ENCODE measurements at regions not wholly inside any gene's neighbourhood (a gene's known extent, or its start where the extent isn't known, plus 50 kb on each side); places are given as distances from the start of the nearest gene placed in this dataset.

GRCh38 chr6:88376197-88376596, 210.1 kb upstream of the CNR1 start:
- no peak for TF ChIP-seq CTCF (IDR thresholded peaks at IDR 0.05; ENCODE audit: low read depth, low read length, missing control alignments)
- H3K4me3 ChIP-seq (ENCODE audit: low read depth, low read length): no peak overlapping the region
- DNase-seq (ENCODE audit: low read depth): no peak

GRCh38 chr6:88374553-88374952, 208.4 kb upstream of the CNR1 start:
- H3K4me3 ChIP-seq (ENCODE audit: low read depth, low read length): no peak overlapping the region
- DNase-seq (ENCODE audit: low read depth): no peak
- no peak for TF ChIP-seq CTCF (IDR thresholded peaks at IDR 0.05; ENCODE audit: low read depth, low read length, missing control alignments)

- no peak for DNase-seq (ENCODE audit: low read depth)
- no peak for TF ChIP-seq CTCF (IDR thresholded peaks at IDR 0.05; ENCODE audit: low read depth, low read length, missing control alignments)
Measured at GRCh38 chr6:88371480-88371879, 205.3 kb upstream of the CNR1 start.

GRCh38 chr6:88370127-88370710, 204.1 kb upstream of the CNR1 start:
- H3K4me3 ChIP-seq (ENCODE audit: low read depth, low read length): no peak overlapping the region
- TF ChIP-seq CTCF (IDR thresholded peaks at IDR 0.05; ENCODE audit: low read depth, low read length, missing control alignments): no peak
- no peak for DNase-seq (ENCODE audit: low read depth)

More at GRCh38 chr6:88371480-88371879, 205.3 kb upstream of the CNR1 start:
- no peak overlapping the region for H3K4me3 ChIP-seq (ENCODE audit: low read depth, low read length)

GRCh38 chr6:88369262-88369661, 203.1 kb upstream of the CNR1 start:
- TF ChIP-seq CTCF (IDR thresholded peaks at IDR 0.05; ENCODE audit: low read depth, low read length, missing control alignments): no peak
- no peak overlapping the region for H3K4me3 ChIP-seq (ENCODE audit: low read depth, low read length)
- DNase-seq (ENCODE audit: low read depth): no peak

GRCh38 chr6:88368071-88368787, 202.1 kb upstream of the CNR1 start:
- no peak for TF ChIP-seq CTCF (IDR thresholded peaks at IDR 0.05; ENCODE audit: low read depth, low read length, missing control alignments)
- H3K4me3 ChIP-seq (ENCODE audit: low read depth, low read length): no peak overlapping the region
- DNase-seq (ENCODE audit: low read depth): no peak

GRCh38 chr6:88367248-88367647, 201.1 kb upstream of the CNR1 start:
- DNase-seq (ENCODE audit: low read depth): peak; percentile 2
- no peak overlapping the region for H3K4me3 ChIP-seq (ENCODE audit: low read depth, low read length)
- TF ChIP-seq CTCF (IDR thresholded peaks at IDR 0.05; ENCODE audit: low read depth, low read length, missing control alignments): no peak
